ENCODE measurements at regions not wholly inside any gene's neighbourhood (a gene's known extent, or its start where the extent isn't known, plus 50 kb on each side); places are given as distances from the start of the nearest gene placed in this dataset.

DNA sequence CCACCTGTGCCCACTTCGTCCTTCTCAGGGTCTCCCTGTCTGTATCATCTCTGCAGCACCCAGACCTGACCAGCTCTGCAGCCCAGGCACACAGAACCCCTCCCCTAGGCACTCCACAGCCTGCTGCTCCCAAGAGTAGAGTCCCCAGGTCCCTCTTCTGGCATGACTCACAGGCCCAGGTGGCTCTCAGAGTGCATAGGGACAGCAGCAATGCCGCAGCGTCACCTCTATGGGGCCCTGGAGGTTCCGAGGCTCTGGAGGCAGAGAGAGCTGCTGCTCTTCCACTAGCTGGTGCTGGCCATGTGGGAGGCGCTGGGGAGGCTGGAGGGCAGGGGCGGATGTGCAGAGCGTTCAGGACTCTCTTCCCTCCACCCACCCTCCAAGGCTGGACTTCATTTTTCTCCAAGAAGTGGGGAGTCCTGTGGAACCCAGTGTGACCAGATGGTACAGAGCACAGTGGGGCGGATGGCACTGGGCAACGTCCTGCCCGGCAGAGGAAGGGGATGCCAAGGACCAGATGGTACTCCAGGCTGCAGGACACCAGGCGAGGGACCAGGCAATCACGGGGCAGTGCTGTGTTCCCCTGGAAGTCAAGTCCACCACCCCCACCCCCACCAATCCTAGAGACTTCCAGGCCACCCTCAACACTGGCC, 151.7 kb downstream of the RBFOX3 start:
- ChIA-PET CTCF (no interaction called here), POLR2A (no interaction called here)
- Histone ChIP-seq H3K4me3 (ENCODE audit: low read depth, low read length) (no peak overlapping the region), H3K27me3 (ENCODE audit: control insufficient read depth, insufficient read depth, low read length) (peaks cover 2% of the 10 kb centered on the region; the same call in 1 of the 2 replicates), H3K36me3 (ENCODE audit: control insufficient read depth, insufficient read depth, low read length) (no peaks in the 10 kb centered on the region)
- DNase-seq (ENCODE audit: low read depth), result no peak
- TF ChIP-seq CTCF (IDR thresholded peaks at IDR 0.05; ENCODE audit: insufficient read depth, low read depth, low read length), result no peak

DNA sequence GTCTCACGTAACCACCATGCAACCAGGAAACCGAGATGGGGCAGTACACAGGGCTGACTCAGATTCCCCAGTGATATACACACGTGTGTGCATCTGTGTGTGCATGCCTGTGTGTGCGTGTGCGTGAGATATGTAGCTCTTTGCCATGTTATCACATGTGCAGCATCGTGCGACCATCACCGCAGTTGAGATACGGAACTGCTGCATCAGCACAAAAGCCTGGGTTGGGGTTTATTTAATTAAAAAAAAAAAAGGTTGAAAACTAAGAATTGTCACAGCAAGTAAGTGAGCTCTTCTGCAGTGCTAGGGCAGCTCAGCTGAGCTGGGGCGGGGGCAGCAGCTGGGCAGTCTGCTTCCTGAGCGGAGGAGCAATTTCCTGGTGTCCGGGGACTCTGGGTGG, 152.5 kb downstream of the RBFOX3 start:
- peaks cover 2% of the 10 kb centered on the region; the same call in 1 of the 2 replicates for H3K27me3 ChIP-seq (ENCODE audit: control insufficient read depth, insufficient read depth, low read length)
- POLR2A ChIA-PET, result no interaction called here
- no peak overlapping the region for H3K4me3 ChIP-seq (ENCODE audit: low read depth, low read length)
- H3K36me3 ChIP-seq (ENCODE audit: control insufficient read depth, insufficient read depth, low read length), result no peaks in the 10 kb centered on the region
- no peak for TF ChIP-seq CTCF (IDR thresholded peaks at IDR 0.05; ENCODE audit: insufficient read depth, low read depth, low read length)
- CTCF ChIA-PET, result no interaction called here
- no peak for DNase-seq (ENCODE audit: low read depth)

GRCh38 chr17:79457889-79458288, 153.0 kb downstream of the RBFOX3 start:
- TF ChIP-seq CTCF (IDR thresholded peaks at IDR 0.05; ENCODE audit: insufficient read depth, low read depth, low read length), result no peak
- no peak for DNase-seq (ENCODE audit: low read depth)
- no peaks in the 10 kb centered on the region for H3K36me3 ChIP-seq (ENCODE audit: control insufficient read depth, insufficient read depth, low read length)
- H3K4me3 ChIP-seq (ENCODE audit: low read depth, low read length), result no peak overlapping the region
- CTCF ChIA-PET, result no interaction called here
- peaks cover 2% of the 10 kb centered on the region; the same call in 1 of the 2 replicates for H3K27me3 ChIP-seq (ENCODE audit: control insufficient read depth, insufficient read depth, low read length)
- POLR2A ChIA-PET, result no interaction called here

DNA sequence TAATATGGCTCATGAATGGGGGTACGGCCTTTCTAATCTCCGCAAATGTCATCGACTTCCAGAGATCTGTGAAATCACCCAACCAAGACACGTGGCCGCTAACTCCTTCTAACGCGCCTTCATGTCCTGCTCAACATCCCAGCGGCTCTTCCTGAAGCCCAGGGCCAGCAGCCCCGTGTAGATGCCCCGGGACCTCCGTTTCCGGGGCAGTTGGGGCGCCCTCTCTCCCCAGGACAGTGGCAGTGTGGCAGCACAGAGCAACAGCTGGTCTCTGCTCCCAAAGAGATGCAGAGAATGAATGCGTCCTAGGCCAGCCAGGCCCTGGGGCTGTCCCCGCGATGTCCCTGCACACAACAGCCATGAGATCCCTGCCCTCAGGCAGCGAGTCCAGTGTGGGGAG, 153.5 kb downstream of the RBFOX3 start:
- no peak for DNase-seq (ENCODE audit: low read depth)
- CTCF ChIA-PET, result no interaction called here
- POLR2A ChIA-PET, result no interaction called here

DNA sequence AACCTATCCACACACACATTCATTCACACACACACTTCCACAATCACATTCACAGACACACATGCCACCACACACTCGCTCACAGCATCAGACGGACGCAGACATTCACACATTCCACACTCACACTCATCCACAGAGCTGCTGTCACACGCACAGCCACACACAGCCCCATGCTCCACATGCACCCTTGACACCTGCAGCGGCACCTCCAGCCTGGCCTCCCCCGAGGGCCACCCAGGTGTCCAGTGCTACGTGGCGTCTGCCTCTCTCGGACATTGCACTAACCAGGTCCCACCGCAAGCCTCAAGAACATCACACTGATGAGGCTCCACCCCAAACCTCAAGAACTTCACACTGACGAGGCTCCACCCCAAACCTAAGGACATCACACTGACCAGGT, 155.2 kb downstream of the RBFOX3 start:
- TF ChIP-seq CTCF (IDR thresholded peaks at IDR 0.05; ENCODE audit: insufficient read depth, low read depth, low read length), result no peak
- Histone ChIP-seq H3K27me3 (ENCODE audit: control insufficient read depth, insufficient read depth, low read length) (peaks cover 2% of the 10 kb centered on the region; the same call in 1 of the 2 replicates), H3K4me3 (ENCODE audit: low read depth, low read length) (no peak overlapping the region), H3K36me3 (ENCODE audit: control insufficient read depth, insufficient read depth, low read length) (no peaks in the 10 kb centered on the region)
- ChIA-PET CTCF (no interaction called here), POLR2A (no interaction called here)
- no peak for DNase-seq (ENCODE audit: low read depth)

More for the DNA sequence above, 153.5 kb downstream of the RBFOX3 start:
- Histone ChIP-seq H3K4me3 (ENCODE audit: low read depth, low read length) (no peak overlapping the region), H3K27me3 (ENCODE audit: control insufficient read depth, insufficient read depth, low read length) (peaks cover 2% of the 10 kb centered on the region; the same call in 1 of the 2 replicates), H3K36me3 (ENCODE audit: control insufficient read depth, insufficient read depth, low read length) (no peaks in the 10 kb centered on the region)
- TF ChIP-seq CTCF (IDR thresholded peaks at IDR 0.05; ENCODE audit: insufficient read depth, low read depth, low read length), result no peak

All from BJ (cell line).